ENCODE measurements at regions not wholly inside any gene's neighbourhood (a gene's known extent, or its start where the extent isn't known, plus 50 kb on each side); places are given as distances from the start of the nearest gene placed in this dataset.
A peak's percentile ranks its signal among the peaks of the same experiment; 100 is the strongest.
"Not testable (repeated sequence)": the region's sequence is repeated elsewhere in the genome, so short reads cannot be mapped to it uniquely, and the experiment has no call there.

- H3K4me3 ChIP-seq: no peak overlapping the region
- H3K9me3 ChIP-seq (replicated peaks): no peaks in the 10 kb centered on the region
- H3K4me1 ChIP-seq (replicated peaks): 0 out of 2 replicates have a peak, but pooled peaks cover 3% of the 10 kb centered on the region
- no peaks in the 10 kb centered on the region for H3K36me3 ChIP-seq
- H3K27ac ChIP-seq: no peak overlapping the region
- H3K27me3 ChIP-seq (replicated peaks): no peaks in the 10 kb centered on the region; the same call in 1 of the 2 replicates
- DNase-seq (ENCODE audit: low read depth in 1 of 2, low spot score in 2 of 2): no peak
These were observed 97.2 kb upstream of the KRAS start for GRCh38 chr12:25347716-25348592.

GRCh38 chr12:25341877-25342276 is 91.1 kb upstream of the KRAS start:
- H3K36me3 ChIP-seq; H3K27ac ChIP-seq; H3K27me3 ChIP-seq (replicated peaks); H3K9me3 ChIP-seq (replicated peaks); H3K4me1 ChIP-seq (replicated peaks); H3K4me3 ChIP-seq; DNase-seq (ENCODE audit: low read depth in 1 of 2, low spot score in 2 of 2): not testable (repeated sequence)

GRCh38 chr12:25337916-25338315 is 87.2 kb upstream of the KRAS start:
- H3K27ac ChIP-seq: no peak overlapping the region
- no peak overlapping the region for H3K4me3 ChIP-seq
- peaks cover 8% of the 10 kb centered on the region for H3K4me1 ChIP-seq (replicated peaks)

GRCh38 chr12:25332143-25332542 is 81.4 kb upstream of the KRAS start:
- H3K27me3 ChIP-seq (replicated peaks): no peaks in the 10 kb centered on the region
- H3K27ac ChIP-seq: no peak overlapping the region
- H3K36me3 ChIP-seq: no peaks in the 10 kb centered on the region
- H3K9me3 ChIP-seq (replicated peaks): no peaks in the 10 kb centered on the region
- H3K4me3 ChIP-seq: no peak overlapping the region
- no peak for DNase-seq (ENCODE audit: low read depth in 1 of 2, low spot score in 2 of 2)
- peaks cover 8% of the 10 kb centered on the region for H3K4me1 ChIP-seq (replicated peaks)

More at GRCh38 chr12:25337916-25338315, 87.2 kb upstream of the KRAS start:
- DNase-seq (ENCODE audit: low read depth in 1 of 2, low spot score in 2 of 2): no peak
- H3K27me3 ChIP-seq (replicated peaks): no peaks in the 10 kb centered on the region
- H3K36me3 ChIP-seq: no peaks in the 10 kb centered on the region
- 0 out of 2 replicates have a peak, but pooled peaks cover 2% of the 10 kb centered on the region for H3K9me3 ChIP-seq (replicated peaks)

- Histone ChIP-seq H3K9me3 (replicated peaks) (no peaks in the 10 kb centered on the region), H3K27me3 (replicated peaks) (no peaks in the 10 kb centered on the region), H3K36me3 (no peaks in the 10 kb centered on the region), H3K4me1 (replicated peaks) (peaks cover 10% of the 10 kb centered on the region), H3K27ac (no peak overlapping the region), H3K4me3 (no peak overlapping the region)
- DNase-seq (ENCODE audit: low read depth in 1 of 2, low spot score in 2 of 2): no peak
These were observed 77.5 kb upstream of the KRAS start for GRCh38 chr12:25328072-25328712.

GRCh38 chr12:25327321-25327720 is 76.6 kb upstream of the KRAS start:
- Histone ChIP-seq H3K4me1 (replicated peaks) (peaks cover 19% of the 10 kb centered on the region), H3K27ac (no peak overlapping the region), H3K27me3 (replicated peaks) (no peaks in the 10 kb centered on the region), H3K4me3 (no peak overlapping the region), H3K9me3 (replicated peaks) (no peaks in the 10 kb centered on the region), H3K36me3 (no peaks in the 10 kb centered on the region)
- no peak for DNase-seq (ENCODE audit: low read depth in 1 of 2, low spot score in 2 of 2)

- Histone ChIP-seq H3K9me3 (replicated peaks) (no peaks in the 10 kb centered on the region), H3K27ac (no peak overlapping the region), H3K27me3 (replicated peaks) (no peaks in the 10 kb centered on the region), H3K36me3 (no peaks in the 10 kb centered on the region), H3K4me3 (no peak overlapping the region), H3K4me1 (replicated peaks) (peaks cover 20% of the 10 kb centered on the region)
- DNase-seq (ENCODE audit: low read depth in 1 of 2, low spot score in 2 of 2): no peak
These were observed 75.6 kb upstream of the KRAS start for GRCh38 chr12:25326326-25326725.

GRCh38 chr12:25324861-25325260 is 74.1 kb upstream of the KRAS start:
- DNase-seq (ENCODE audit: low read depth in 1 of 2, low spot score in 2 of 2): no peak
- Histone ChIP-seq H3K27me3 (replicated peaks) (no peaks in the 10 kb centered on the region), H3K36me3 (no peaks in the 10 kb centered on the region), H3K27ac (no peak overlapping the region), H3K4me3 (no peak overlapping the region), H3K9me3 (replicated peaks) (no peaks in the 10 kb centered on the region), H3K4me1 (replicated peaks) (peaks cover 20% of the 10 kb centered on the region)

GRCh38 chr12:25323581-25323982 is 72.9 kb upstream of the KRAS start:
- no peaks in the 10 kb centered on the region for H3K27me3 ChIP-seq (replicated peaks)
- peaks cover 20% of the 10 kb centered on the region for H3K4me1 ChIP-seq (replicated peaks)
- DNase-seq (ENCODE audit: low read depth in 1 of 2, low spot score in 2 of 2): peak in 1 of 2 experiments; percentile 19
- H3K4me3 ChIP-seq: no peak overlapping the region
- no peaks in the 10 kb centered on the region for H3K9me3 ChIP-seq (replicated peaks)
- H3K36me3 ChIP-seq: no peaks in the 10 kb centered on the region
- H3K27ac ChIP-seq: no peak overlapping the region

GRCh38 chr12:25322918-25323531 is 72.3 kb upstream of the KRAS start:
- Histone ChIP-seq H3K27me3 (replicated peaks) (no peaks in the 10 kb centered on the region), H3K4me1 (replicated peaks) (peaks cover 20% of the 10 kb centered on the region), H3K9me3 (replicated peaks) (no peaks in the 10 kb centered on the region), H3K27ac (no peak overlapping the region), H3K36me3 (no peaks in the 10 kb centered on the region), H3K4me3 (no peak overlapping the region)
- peak in 1 of 2 experiments; percentile 46 for DNase-seq (ENCODE audit: low read depth in 1 of 2, low spot score in 2 of 2)

GRCh38 chr12:25322351-25322750 is 71.6 kb upstream of the KRAS start:
- Histone ChIP-seq H3K4me1 (replicated peaks) (peaks cover 20% of the 10 kb centered on the region), H3K4me3 (no peak overlapping the region), H3K27me3 (replicated peaks) (no peaks in the 10 kb centered on the region), H3K36me3 (no peaks in the 10 kb centered on the region), H3K27ac (no peak overlapping the region), H3K9me3 (replicated peaks) (no peaks in the 10 kb centered on the region)
- no peak for DNase-seq (ENCODE audit: low read depth in 1 of 2, low spot score in 2 of 2)

GRCh38 chr12:25321772-25322171 is 71.0 kb upstream of the KRAS start:
- no peak for DNase-seq (ENCODE audit: low read depth in 1 of 2, low spot score in 2 of 2)
- no peak overlapping the region for H3K27ac ChIP-seq
- H3K4me3 ChIP-seq: no peak overlapping the region
- H3K9me3 ChIP-seq (replicated peaks): no peaks in the 10 kb centered on the region
- no peaks in the 10 kb centered on the region for H3K27me3 ChIP-seq (replicated peaks)
- no peaks in the 10 kb centered on the region for H3K36me3 ChIP-seq
- H3K4me1 ChIP-seq (replicated peaks): peaks cover 20% of the 10 kb centered on the region

GRCh38 chr12:25320123-25321006 is 69.6 kb upstream of the KRAS start:
- DNase-seq (ENCODE audit: low read depth in 1 of 2, low spot score in 2 of 2): no peak
- no peak overlapping the region for H3K4me3 ChIP-seq
- H3K27ac ChIP-seq: no peak overlapping the region
- H3K27me3 ChIP-seq (replicated peaks): no peaks in the 10 kb centered on the region
- H3K4me1 ChIP-seq (replicated peaks): peaks cover 20% of the 10 kb centered on the region
- H3K9me3 ChIP-seq (replicated peaks): no peaks in the 10 kb centered on the region
- H3K36me3 ChIP-seq: no peaks in the 10 kb centered on the region

All from SJSA1 (cell line).